ENCODE measurements at regions not wholly inside any gene's neighbourhood (a gene's known extent, or its start where the extent isn't known, plus 50 kb on each side); places are given as distances from the start of the nearest gene placed in this dataset.
"Not testable (repeated sequence)": the region's sequence is repeated elsewhere in the genome, so short reads cannot be mapped to it uniquely, and the experiment has no call there.

- Histone ChIP-seq H3K27ac (no peak overlapping the region), H3K9me3 (no peaks in the 10 kb centered on the region), H3K27me3 (no peaks in the 10 kb centered on the region), H3K4me1 (no peaks in the 10 kb centered on the region), H3K36me3 (replicated peaks in 1 of 2; ENCODE audit: insufficient read depth in 1 of 2, low read depth in 2 of 2) (no peaks in the 10 kb centered on the region), H3K4me3 (no peak overlapping the region)
- DNase-seq (no peak), ATAC-seq (no peak)
- TF ChIP-seq CTCF (IDR thresholded peaks at IDR 0.05) (no peak), POLR2A (IDR thresholded peaks at IDR 0.05) (no peak)
- intact Hi-C loops (cut with DNase I) = no loop called here
- WGBS, 2 donors = 37 to 51% methylated on average over 2 of the region's 2 CpGs
Measured at GRCh38 chr2:76174505-76174904, 463.8 kb upstream of the GCFC2 start.

GRCh38 chr2:76173206-76173605 lies 462.5 kb upstream of the GCFC2 start:
- H3K27ac ChIP-seq; H3K27me3 ChIP-seq; H3K9me3 ChIP-seq; ATAC-seq; intact Hi-C loops (cut with DNase I); H3K4me3 ChIP-seq; DNase-seq; H3K36me3 ChIP-seq (replicated peaks in 1 of 2; ENCODE audit: insufficient read depth in 1 of 2, low read depth in 2 of 2); H3K4me1 ChIP-seq: not testable (repeated sequence)
- WGBS, 2 donors = 0 to 4% methylated on average over 1 of the region's 1 CpG

GRCh38 chr2:76172154-76172595 lies 461.5 kb upstream of the GCFC2 start:
- H3K4me3 ChIP-seq; H3K27me3 ChIP-seq; H3K36me3 ChIP-seq (replicated peaks in 1 of 2; ENCODE audit: insufficient read depth in 1 of 2, low read depth in 2 of 2); DNase-seq; H3K4me1 ChIP-seq; intact Hi-C loops (cut with DNase I); ATAC-seq; H3K27ac ChIP-seq; H3K9me3 ChIP-seq: not testable (repeated sequence)

GRCh38 chr2:76170856-76171255 lies 460.1 kb upstream of the GCFC2 start:
- TF ChIP-seq CTCF (IDR thresholded peaks at IDR 0.05) = no peak
- no peak for TF ChIP-seq POLR2A (IDR thresholded peaks at IDR 0.05)
- no peak overlapping the region for H3K27ac ChIP-seq
- no peaks in the 10 kb centered on the region for H3K36me3 ChIP-seq (replicated peaks in 1 of 2; ENCODE audit: insufficient read depth in 1 of 2, low read depth in 2 of 2)
- H3K9me3 ChIP-seq = no peaks in the 10 kb centered on the region
- DNase-seq (no peak), ATAC-seq (no peak)
- H3K27me3 ChIP-seq = no peaks in the 10 kb centered on the region
- intact Hi-C loops (cut with DNase I) = no loop called here
- no peaks in the 10 kb centered on the region for H3K4me1 ChIP-seq
- 34 to 39% methylated on average over 2 of the region's 2 CpGs for WGBS, 2 donors
- no peak overlapping the region for H3K4me3 ChIP-seq

- H3K4me3 ChIP-seq = no peak overlapping the region
- intact Hi-C loops (cut with DNase I) = no loop called here
- H3K27ac ChIP-seq = no peak overlapping the region
- H3K9me3 ChIP-seq = no peaks in the 10 kb centered on the region
- H3K4me1 ChIP-seq = no peaks in the 10 kb centered on the region
- DNase-seq (no peak), ATAC-seq (no peak)
- WGBS, 2 donors = 58 to 65% methylated on average over 1 of the region's 1 CpG
- TF ChIP-seq POLR2A (IDR thresholded peaks at IDR 0.05) (no peak), CTCF (IDR thresholded peaks at IDR 0.05) (no peak)
- no peaks in the 10 kb centered on the region for H3K36me3 ChIP-seq (replicated peaks in 1 of 2; ENCODE audit: insufficient read depth in 1 of 2, low read depth in 2 of 2)
- no peaks in the 10 kb centered on the region for H3K27me3 ChIP-seq
Measured at GRCh38 chr2:76170009-76170384, 459.3 kb upstream of the GCFC2 start.

- WGBS, 2 donors = 33 to 51% methylated on average over 2 of the region's 2 CpGs
- no peak for TF ChIP-seq CTCF (IDR thresholded peaks at IDR 0.05)
- TF ChIP-seq POLR2A (IDR thresholded peaks at IDR 0.05) = no peak
- H3K9me3 ChIP-seq = no peaks in the 10 kb centered on the region
- H3K4me3 ChIP-seq = no peak overlapping the region
- DNase-seq = no peak
- H3K36me3 ChIP-seq (replicated peaks in 1 of 2; ENCODE audit: insufficient read depth in 1 of 2, low read depth in 2 of 2) = no peaks in the 10 kb centered on the region
- no peaks in the 10 kb centered on the region for H3K4me1 ChIP-seq
- intact Hi-C loops (cut with DNase I) = no loop called here
- no peak overlapping the region for H3K27ac ChIP-seq
- no peaks in the 10 kb centered on the region for H3K27me3 ChIP-seq
- no peak for ATAC-seq
Measured at GRCh38 chr2:76169276-76170008, 458.7 kb upstream of the GCFC2 start.
